Nephron (organoid): ENCODE measurements at regions not wholly inside any gene's neighbourhood (a gene's known extent, or its start where the extent isn't known, plus 50 kb on each side); places are given as distances from the start of the nearest gene placed in this dataset.

Experiments
- H3K27ac Mint-ChIP-seq, 3 experiments: 2 replicates each; pipeline ENCODE4 v1.8.0; 2020; ENCODE audit warnings: mixed read lengths in 3 of 3, mild to moderate bottlenecking in 2 of 3, moderate library complexity in 1 of 3
- H3K27me3 Mint-ChIP-seq: 2 replicates; pipeline ENCODE4 v1.8.0; 2021; ENCODE audit warnings: low read depth, mild to moderate bottlenecking, moderate library complexity, mixed read lengths
- H3K36me3 Mint-ChIP-seq: 2 replicates; pipeline ENCODE4 v1.8.0; 2020; ENCODE audit warnings: low read depth, mixed read lengths
- H3K4me1 Mint-ChIP-seq: 2 replicates; pipeline ENCODE4 v1.8.0; 2020; ENCODE audit warnings: mixed read lengths
- H3K4me3 Mint-ChIP-seq, 3 experiments: 2 replicates each; pipeline ENCODE4 v1.8.0; 2020; ENCODE audit warnings: mild to moderate bottlenecking in 3 of 3, mixed read lengths in 3 of 3, moderate library complexity in 2 of 3
- H3K9me3 Mint-ChIP-seq: 2 replicates; pipeline ENCODE4 v1.8.0; 2020; ENCODE audit warnings: mixed read lengths
- TF ChIP-seq, protein P1 (sequence below), 3 experiments: fragments of 200-600 bp; sonication (generic); IDR thresholded peaks; one replicate each; pipeline ENCODE4 v1.5.0; 2021; ENCODE audit warnings: antibody characterized with exemption in 3 of 3; ENCODE audit not compliant: unreplicated experiment in 3 of 3

DNA sequence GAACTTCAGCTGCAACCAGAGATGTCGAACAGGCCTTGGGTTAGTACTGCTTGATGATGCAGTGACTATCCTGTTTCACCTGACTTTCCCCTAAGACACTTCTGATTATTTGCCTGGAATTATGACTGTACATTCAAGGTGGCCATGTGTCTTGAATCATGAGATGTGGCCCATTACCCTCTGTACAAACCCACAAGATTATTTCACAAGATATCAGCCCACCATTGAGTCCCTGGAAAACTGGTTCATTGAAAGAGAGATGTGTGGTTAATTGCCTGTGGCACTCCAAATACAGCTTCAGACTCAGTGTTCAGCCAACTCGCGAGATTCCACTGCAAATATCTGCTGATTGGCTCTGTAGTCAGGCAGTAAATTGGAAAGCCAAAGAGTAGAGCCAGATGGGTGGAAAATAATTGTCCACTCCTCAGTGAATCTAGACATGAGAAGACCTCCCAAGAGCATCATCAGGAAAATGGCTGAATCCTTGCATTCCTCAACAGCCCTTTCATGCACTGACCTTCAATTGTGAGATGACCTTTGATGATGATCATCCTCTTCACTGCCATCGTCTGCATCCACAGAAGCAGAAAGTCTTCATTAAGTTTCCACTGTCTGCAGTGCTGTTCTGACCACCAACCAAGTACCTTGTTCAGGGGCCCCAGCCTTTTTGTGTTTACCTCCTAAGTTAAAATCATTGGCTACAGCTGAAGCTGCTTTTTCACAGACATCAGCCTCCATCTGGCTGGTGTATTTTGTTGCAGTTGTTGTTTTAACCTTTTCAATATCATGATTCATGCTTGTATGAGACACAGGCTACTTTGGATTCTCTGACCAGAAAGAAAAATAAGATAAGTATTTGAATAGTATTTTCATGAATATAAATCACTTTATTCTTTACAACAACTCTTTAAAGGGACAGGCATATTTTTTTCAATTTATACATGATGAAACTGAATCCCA, 75.2 kb downstream of the ESM1 start:
- peak overlapping the region; percentile 70 to 91 (median 77) for H3K27ac Mint-ChIP-seq
- H3K9me3 Mint-ChIP-seq = no peaks in the 10 kb centered on the region
- no peaks in the 10 kb centered on the region for H3K36me3 Mint-ChIP-seq
- no peak overlapping the region for H3K4me3 Mint-ChIP-seq
- peaks cover 25% of the 10 kb centered on the region for H3K4me1 Mint-ChIP-seq
- TF ChIP-seq, protein P1, sequence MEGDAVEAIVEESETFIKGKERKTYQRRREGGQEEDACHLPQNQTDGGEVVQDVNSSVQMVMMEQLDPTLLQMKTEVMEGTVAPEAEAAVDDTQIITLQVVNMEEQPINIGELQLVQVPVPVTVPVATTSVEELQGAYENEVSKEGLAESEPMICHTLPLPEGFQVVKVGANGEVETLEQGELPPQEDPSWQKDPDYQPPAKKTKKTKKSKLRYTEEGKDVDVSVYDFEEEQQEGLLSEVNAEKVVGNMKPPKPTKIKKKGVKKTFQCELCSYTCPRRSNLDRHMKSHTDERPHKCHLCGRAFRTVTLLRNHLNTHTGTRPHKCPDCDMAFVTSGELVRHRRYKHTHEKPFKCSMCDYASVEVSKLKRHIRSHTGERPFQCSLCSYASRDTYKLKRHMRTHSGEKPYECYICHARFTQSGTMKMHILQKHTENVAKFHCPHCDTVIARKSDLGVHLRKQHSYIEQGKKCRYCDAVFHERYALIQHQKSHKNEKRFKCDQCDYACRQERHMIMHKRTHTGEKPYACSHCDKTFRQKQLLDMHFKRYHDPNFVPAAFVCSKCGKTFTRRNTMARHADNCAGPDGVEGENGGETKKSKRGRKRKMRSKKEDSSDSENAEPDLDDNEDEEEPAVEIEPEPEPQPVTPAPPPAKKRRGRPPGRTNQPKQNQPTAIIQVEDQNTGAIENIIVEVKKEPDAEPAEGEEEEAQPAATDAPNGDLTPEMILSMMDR (IDR thresholded peaks at IDR 0.05; ENCODE audit: unreplicated experiment in 3 of 3) = no peak
- H3K27me3 Mint-ChIP-seq = peaks cover 11% of the 10 kb centered on the region

DNA sequence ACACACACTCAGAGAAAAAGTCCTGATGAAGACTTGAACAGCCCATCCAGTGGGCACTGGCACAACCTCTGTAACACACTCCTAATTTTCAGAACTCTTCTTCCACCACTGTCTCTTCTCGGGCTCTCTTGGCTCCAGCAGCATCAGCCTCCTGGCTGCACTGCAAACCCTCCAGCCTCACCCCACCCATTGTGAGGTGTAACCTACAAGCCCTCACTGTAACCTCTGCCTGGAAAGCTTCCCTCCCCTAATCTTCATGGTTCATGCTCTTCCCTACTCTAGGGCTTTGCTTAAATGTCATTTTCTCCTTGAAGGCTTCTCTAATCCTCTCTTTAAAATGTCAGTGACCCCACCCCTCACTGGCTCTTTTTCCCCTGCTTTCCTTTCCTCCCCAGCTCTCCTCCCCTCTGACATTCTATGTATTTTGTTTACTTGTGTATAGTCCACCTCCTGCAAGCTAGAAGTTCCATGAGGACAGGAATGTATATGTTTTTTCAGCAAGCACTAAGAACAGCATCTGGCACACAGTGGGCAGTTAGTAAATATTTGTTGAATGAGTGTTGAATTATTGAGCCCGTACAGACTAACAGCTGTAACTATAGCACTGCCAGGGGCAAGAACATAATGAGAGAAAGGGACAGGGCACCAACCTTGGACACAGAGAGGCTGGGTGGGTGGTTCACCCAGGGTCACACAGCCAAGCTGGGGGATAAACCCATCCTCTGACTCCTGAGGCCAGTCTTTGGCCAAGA, 76.4 kb downstream of the ESM1 start:
- Mint-ChIP-seq H3K4me1 (peaks cover 33% of the 10 kb centered on the region), H3K36me3 (no peaks in the 10 kb centered on the region), H3K27me3 (peaks cover 11% of the 10 kb centered on the region), H3K27ac (no peak overlapping the region), H3K9me3 (no peaks in the 10 kb centered on the region), H3K4me3 (no peak overlapping the region)
- TF ChIP-seq, protein P1 (IDR thresholded peaks at IDR 0.05; ENCODE audit: unreplicated experiment in 3 of 3) = no peak

DNA sequence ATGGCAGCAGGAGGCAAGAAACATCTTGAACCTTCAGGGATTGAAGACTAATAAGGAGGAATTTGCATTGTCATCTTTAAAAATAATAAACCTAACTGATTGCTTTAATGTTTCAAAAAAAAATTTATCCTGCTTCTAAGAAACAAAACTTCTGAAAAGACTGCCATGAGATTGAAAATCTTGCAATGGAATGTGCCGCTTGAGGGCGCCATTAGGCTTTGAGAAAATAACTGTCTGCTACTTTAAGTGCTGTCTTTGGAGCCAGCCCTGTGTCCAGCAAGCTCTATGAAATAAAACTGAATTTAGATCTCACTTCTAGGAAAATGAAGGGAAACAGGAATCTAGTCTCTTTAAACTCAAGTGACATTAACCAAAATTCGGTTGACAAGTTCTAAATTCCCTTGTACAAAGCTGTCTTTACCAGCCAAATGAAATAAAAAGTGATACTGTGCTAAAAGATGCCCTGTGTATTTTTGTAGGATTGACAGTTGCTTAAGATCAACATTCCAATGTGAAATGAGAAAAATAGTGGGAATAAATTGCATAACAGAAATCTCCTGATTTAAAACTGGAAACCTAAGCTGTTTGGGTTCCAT, 79.4 kb downstream of the ESM1 start:
- Mint-ChIP-seq H3K27ac (no peak overlapping the region), H3K27me3 (no peaks in the 10 kb centered on the region), H3K9me3 (no peaks in the 10 kb centered on the region), H3K4me1 (peaks cover 43% of the 10 kb centered on the region), H3K4me3 (no peak overlapping the region), H3K36me3 (no peaks in the 10 kb centered on the region)
- TF ChIP-seq, protein P1 (IDR thresholded peaks at IDR 0.05; ENCODE audit: unreplicated experiment in 3 of 3) = peak; percentile 71 to 85 (median 75)

DNA sequence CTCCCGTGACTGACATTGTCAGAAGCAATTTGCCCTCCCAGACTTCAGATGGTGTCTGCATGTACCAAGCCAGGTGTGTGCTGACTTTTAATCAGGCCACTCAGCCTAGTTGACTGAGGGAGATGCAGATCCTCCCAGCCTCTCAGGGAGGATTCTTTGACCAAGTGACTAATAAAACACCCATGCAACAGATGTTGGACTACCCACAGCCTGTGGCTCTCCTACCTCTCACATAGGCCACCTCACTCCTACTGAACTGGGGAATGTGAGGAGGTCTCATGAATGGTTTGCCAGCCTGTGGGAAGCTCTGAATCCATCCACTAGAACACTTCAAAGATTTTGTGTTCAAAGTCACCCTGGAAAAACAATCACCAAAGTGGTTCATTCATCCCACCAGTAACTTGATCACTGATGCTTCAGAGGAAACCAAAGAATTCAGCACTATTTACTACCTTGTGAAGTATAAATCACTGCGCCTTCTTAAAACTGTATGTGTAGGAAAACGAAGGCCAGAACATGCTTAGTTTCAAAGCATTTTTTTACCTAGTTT, 80.1 kb downstream of the ESM1 start:
- H3K4me1 Mint-ChIP-seq = peaks cover 38% of the 10 kb centered on the region
- TF ChIP-seq, protein P1 (IDR thresholded peaks at IDR 0.05; ENCODE audit: unreplicated experiment in 3 of 3) = no peak
- H3K36me3 Mint-ChIP-seq = no peaks in the 10 kb centered on the region
- no peaks in the 10 kb centered on the region for H3K27me3 Mint-ChIP-seq
- H3K4me3 Mint-ChIP-seq = no peak overlapping the region
- H3K9me3 Mint-ChIP-seq = no peaks in the 10 kb centered on the region
- no peak overlapping the region for H3K27ac Mint-ChIP-seq

DNA sequence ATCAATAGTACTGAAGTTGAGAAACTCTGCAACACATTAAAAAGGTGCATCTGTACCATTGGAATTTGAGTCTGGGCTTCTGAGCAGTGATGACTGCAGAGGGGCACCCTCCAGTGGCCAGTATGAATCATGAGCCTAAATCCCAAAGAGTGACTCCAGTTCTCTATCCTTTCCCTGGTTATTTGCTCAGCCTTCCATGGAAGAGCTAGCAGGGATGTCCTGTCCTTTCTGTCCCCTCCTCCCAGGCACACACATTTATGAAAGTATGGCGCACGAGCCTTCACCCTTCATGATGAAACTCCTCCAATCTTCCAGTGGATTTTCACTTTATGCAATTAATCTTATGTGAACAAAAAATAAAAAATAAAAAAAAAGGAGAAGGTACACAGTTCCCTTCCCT, 81.0 kb downstream of the ESM1 start:
- Mint-ChIP-seq H3K36me3 (no peaks in the 10 kb centered on the region), H3K27ac (peak overlapping the region in 1 of 3 experiments; percentile 47), H3K27me3 (no peaks in the 10 kb centered on the region), H3K4me3 (no peak overlapping the region), H3K4me1 (peaks cover 34% of the 10 kb centered on the region), H3K9me3 (no peaks in the 10 kb centered on the region)
- TF ChIP-seq, protein P1 (IDR thresholded peaks at IDR 0.05; ENCODE audit: unreplicated experiment in 3 of 3) = peak; percentile 38 to 55 (median 54)
